Prostate gland (tissue), 2 donors: ENCODE measurements at regions not wholly inside any gene's neighbourhood (a gene's known extent, or its start where the extent isn't known, plus 50 kb on each side); places are given as distances from the start of the nearest gene placed in this dataset.

Experiments used
- CTCF ChIP-seq, 4 experiments: fragments of 200-600 bp in 2 of 4; fragments of 450-650 bp in 2 of 4; sonication (generic) in 2 of 4; IDR thresholded peaks; 1 replicate in 3 of 4; 2 replicates in 1 of 4; pipeline ENCODE4 v1.5.1; 2016 to 2019; ENCODE audit warnings: antibody characterized with exemption in 4 of 4, mild to moderate bottlenecking in 2 of 4, moderate library complexity in 2 of 4
- POLR2AphosphoS5 ChIP-seq: sonication (generic); formaldehyde crosslinking; IDR thresholded peaks from one replicate; pipeline ENCODE4 v1.6.1; 2017; ENCODE audit warnings: antibody characterized with exemption

GRCh38 chrX:39576041-39576872, 521.5 kb downstream of the BCOR start:
- no peak for TF ChIP-seq CTCF (IDR thresholded peaks at IDR 0.05)
- no peak for TF ChIP-seq POLR2AphosphoS5
